ENCODE measurements at regions not wholly inside any gene's neighbourhood (a gene's known extent, or its start where the extent isn't known, plus 50 kb on each side); places are given as distances from the start of the nearest gene placed in this dataset.

GRCh38 chr5:127153521-127153920 lies 80.2 kb upstream of the C5orf63 start:
- DNase-seq (ENCODE audit: low spot score), result no peak
- Mint-ChIP-seq H3K4me3 (no peak overlapping the region), H3K27ac (no peak overlapping the region), H3K27me3 (ENCODE audit: low read depth) (no peaks in the 10 kb centered on the region; the same call in 1 of the 2 replicates), H3K9me3 (peaks cover 36% of the 10 kb centered on the region), H3K4me1 (no peaks in the 10 kb centered on the region), H3K36me3 (peaks cover 9% of the 10 kb centered on the region)
- no peak for TF ChIP-seq TEAD4 (CRISPR knock-in tag; IDR thresholded peaks at IDR 0.05)
- no peak for TF ChIP-seq EMX1 (CRISPR knock-in tag; IDR thresholded peaks at IDR 0.05)
- TF ChIP-seq NR1H2 (CRISPR knock-in tag; IDR thresholded peaks at IDR 0.05), result no peak
- TF ChIP-seq OVOL2 (CRISPR knock-in tag; IDR thresholded peaks at IDR 0.05; ENCODE audit: borderline replicate concordance), result no peak
- ATAC-seq, result no peak
- POLR2A ChIA-PET, result no interaction called here
- CTCF ChIA-PET, result no interaction called here

GRCh38 chr5:127163750-127164149 lies 90.4 kb upstream of the C5orf63 start:
- no peaks in the 10 kb centered on the region for H3K4me1 Mint-ChIP-seq
- no peak for TF ChIP-seq NFATC4 (CRISPR knock-in tag; IDR thresholded peaks at IDR 0.05)
- TF ChIP-seq ZMAT4 (CRISPR knock-in tag; IDR thresholded peaks at IDR 0.05), result no peak
- TF ChIP-seq USF2 (CRISPR knock-in tag; IDR thresholded peaks at IDR 0.05), result no peak
- TF ChIP-seq PRRX2 (CRISPR knock-in tag; IDR thresholded peaks at IDR 0.05), result no peak
- TF ChIP-seq SOX15 (CRISPR knock-in tag; IDR thresholded peaks at IDR 0.05), result no peak
- no peak for TF ChIP-seq GRHL2 (CRISPR knock-in tag; IDR thresholded peaks at IDR 0.05; ENCODE audit: insufficient replicate concordance, severe bottlenecking)
- no peak for TF ChIP-seq SMAD3 (CRISPR knock-in tag; IDR thresholded peaks at IDR 0.05; ENCODE audit: borderline replicate concordance)
- TF ChIP-seq E2F1 (CRISPR knock-in tag; IDR thresholded peaks at IDR 0.05), result no peak
- no peak for TF ChIP-seq TP53 (CRISPR knock-in tag; IDR thresholded peaks at IDR 0.05)
- no peak for TF ChIP-seq GTF2I (CRISPR knock-in tag; conservative IDR thresholded peaks at IDR 0.05)
- no peak for TF ChIP-seq CREM (CRISPR knock-in tag; IDR thresholded peaks at IDR 0.05)
- no peak for TF ChIP-seq ATF1 (CRISPR knock-in tag; IDR thresholded peaks at IDR 0.05)
- TF ChIP-seq FOXP4 (CRISPR knock-in tag; IDR thresholded peaks at IDR 0.05), result no peak
- TF ChIP-seq HMGXB4 (CRISPR knock-in tag; IDR thresholded peaks at IDR 0.05), result no peak
- DNase-seq (ENCODE audit: low spot score), result no peak
- H3K36me3 Mint-ChIP-seq, result no peaks in the 10 kb centered on the region
- CTCF ChIA-PET, result no interaction called here
- POLR2A ChIA-PET, result no interaction called here
- peaks cover 22% of the 10 kb centered on the region for H3K9me3 Mint-ChIP-seq
- no peak for ATAC-seq
- H3K27ac Mint-ChIP-seq, result no peak overlapping the region
- no peaks in the 10 kb centered on the region for H3K27me3 Mint-ChIP-seq (ENCODE audit: low read depth)
- no peak overlapping the region for H3K4me3 Mint-ChIP-seq

All from WTC11 (cell line).